ENCODE measurements at regions not wholly inside any gene's neighbourhood (a gene's known extent, or its start where the extent isn't known, plus 50 kb on each side); places are given as distances from the start of the nearest gene placed in this dataset.

DNA sequence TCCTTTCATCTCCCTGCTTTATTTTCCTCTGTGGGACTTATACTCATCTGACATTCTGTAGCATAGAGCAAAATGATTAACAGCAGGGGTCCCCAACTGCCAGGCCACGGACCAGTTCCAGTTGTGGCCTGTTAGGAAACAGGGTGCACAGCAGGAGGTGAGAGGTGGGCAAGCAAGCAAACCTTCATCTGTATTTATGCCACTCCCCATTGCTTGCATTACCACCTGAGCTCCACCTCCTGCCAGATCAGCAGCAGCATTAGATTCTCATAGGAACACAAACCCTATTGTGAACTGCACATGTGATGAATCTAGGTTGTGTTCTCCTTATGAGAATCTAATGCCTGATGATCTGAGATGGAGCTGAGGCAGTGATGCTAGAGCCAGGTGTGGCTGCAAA lies 130.5 kb upstream of the SLC24A3 start:
- Histone ChIP-seq H3K27ac (no peak overlapping the region), H3K4me2 (no peak overlapping the region), H3K36me3 (no peaks in the 10 kb centered on the region), H3K9me3 (no peaks in the 10 kb centered on the region; the same call in 1 of the 2 replicates), H3K4me3 (no peak overlapping the region), H3K27me3 (no peaks in the 10 kb centered on the region), H3K9ac (no peak overlapping the region), H4K20me1 (no peaks in the 10 kb centered on the region), H3K4me1 (no peaks in the 10 kb centered on the region)
- no peak for TF ChIP-seq Cebpa-rat (IDR thresholded peaks at IDR 0.05)

- Histone ChIP-seq H3K9me3 (peaks cover 4% of the 10 kb centered on the region; the same call in 1 of the 2 replicates), H4K20me1 (no peaks in the 10 kb centered on the region)
Observed at GRCh38 chr20:19083136-19083621, 129.3 kb upstream of the SLC24A3 start.

GRCh38 chr20:19090332-19090731 lies 122.1 kb upstream of the SLC24A3 start:
- no peaks in the 10 kb centered on the region for H3K36me3 ChIP-seq
- H3K27me3 ChIP-seq = no peaks in the 10 kb centered on the region
- no peak for TF ChIP-seq Cebpa-rat (IDR thresholded peaks at IDR 0.05)

More at GRCh38 chr20:19083136-19083621, 129.3 kb upstream of the SLC24A3 start:
- Histone ChIP-seq H3K36me3 (no peaks in the 10 kb centered on the region), H3K27me3 (no peaks in the 10 kb centered on the region), H3K4me3 (no peak overlapping the region), H3K9ac (no peak overlapping the region), H3K4me1 (no peaks in the 10 kb centered on the region), H3K4me2 (no peak overlapping the region), H3K27ac (no peak overlapping the region)
- no peak for TF ChIP-seq Cebpa-rat (IDR thresholded peaks at IDR 0.05)

GRCh38 chr20:19094959-19095541 lies 117.4 kb upstream of the SLC24A3 start:
- Histone ChIP-seq H3K27me3 (no peaks in the 10 kb centered on the region), H3K9ac (no peak overlapping the region), H3K4me2 (no peak overlapping the region), H4K20me1 (no peaks in the 10 kb centered on the region), H3K36me3 (no peaks in the 10 kb centered on the region), H3K4me3 (no peak overlapping the region), H3K4me1 (no peaks in the 10 kb centered on the region), H3K27ac (no peak overlapping the region), H3K9me3 (no peaks in the 10 kb centered on the region)
- TF ChIP-seq Cebpa-rat (IDR thresholded peaks at IDR 0.05) = no peak

More at GRCh38 chr20:19090332-19090731, 122.1 kb upstream of the SLC24A3 start:
- no peak overlapping the region for H3K4me3 ChIP-seq
- H3K4me2 ChIP-seq = no peak overlapping the region
- 0 out of 2 replicates have a peak, but pooled peaks cover 4% of the 10 kb centered on the region for H3K9me3 ChIP-seq
- H3K9ac ChIP-seq = no peak overlapping the region
- no peaks in the 10 kb centered on the region for H4K20me1 ChIP-seq
- no peaks in the 10 kb centered on the region for H3K4me1 ChIP-seq
- no peak overlapping the region for H3K27ac ChIP-seq

GRCh38 chr20:19095762-19096161 lies 116.7 kb upstream of the SLC24A3 start:
- H3K27me3 ChIP-seq = no peaks in the 10 kb centered on the region
- H3K4me3 ChIP-seq = no peak overlapping the region
- no peaks in the 10 kb centered on the region for H3K36me3 ChIP-seq
- no peaks in the 10 kb centered on the region for H3K9me3 ChIP-seq
- no peaks in the 10 kb centered on the region for H3K4me1 ChIP-seq
- no peaks in the 10 kb centered on the region for H4K20me1 ChIP-seq
- TF ChIP-seq Cebpa-rat (IDR thresholded peaks at IDR 0.05) = no peak
- no peak overlapping the region for H3K9ac ChIP-seq
- H3K27ac ChIP-seq = no peak overlapping the region
- no peak overlapping the region for H3K4me2 ChIP-seq

DNA sequence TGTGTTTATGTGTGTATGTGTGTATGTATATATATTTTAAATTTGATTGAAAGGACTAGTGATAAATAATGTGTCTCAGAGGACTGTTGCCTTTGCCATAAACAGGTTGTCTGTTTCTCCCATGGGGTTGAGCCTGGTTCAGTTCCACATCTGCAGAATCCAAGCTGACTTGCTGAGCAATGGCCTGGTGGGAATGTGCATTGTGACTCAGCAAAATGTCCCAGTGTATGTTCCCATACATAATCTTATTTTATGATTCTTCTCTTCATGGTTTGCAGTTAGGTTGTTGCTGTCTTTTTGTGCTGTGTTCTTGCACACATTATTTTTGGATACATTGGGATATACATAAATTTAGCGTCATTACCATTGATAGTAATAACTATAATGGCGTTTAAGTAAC lies 115.6 kb upstream of the SLC24A3 start:
- Histone ChIP-seq H3K9me3 (no peaks in the 10 kb centered on the region), H3K27me3 (no peaks in the 10 kb centered on the region), H4K20me1 (no peaks in the 10 kb centered on the region), H3K9ac (no peak overlapping the region), H3K4me1 (no peaks in the 10 kb centered on the region), H3K4me2 (no peak overlapping the region), H3K4me3 (no peak overlapping the region), H3K36me3 (no peaks in the 10 kb centered on the region), H3K27ac (no peak overlapping the region)
- TF ChIP-seq Cebpa-rat (IDR thresholded peaks at IDR 0.05) = no peak

- H3K4me1 ChIP-seq = no peaks in the 10 kb centered on the region
- no peak overlapping the region for H3K4me3 ChIP-seq
- no peak overlapping the region for H3K4me2 ChIP-seq
- no peak overlapping the region for H3K27ac ChIP-seq
- no peak for TF ChIP-seq Cebpa-rat (IDR thresholded peaks at IDR 0.05)
- H3K9me3 ChIP-seq = no peaks in the 10 kb centered on the region
- H3K36me3 ChIP-seq = no peaks in the 10 kb centered on the region
- no peaks in the 10 kb centered on the region for H3K27me3 ChIP-seq
- H3K9ac ChIP-seq = no peak overlapping the region
- H4K20me1 ChIP-seq = no peaks in the 10 kb centered on the region
Observed at GRCh38 chr20:19098117-19098516, 114.3 kb upstream of the SLC24A3 start.

DNA sequence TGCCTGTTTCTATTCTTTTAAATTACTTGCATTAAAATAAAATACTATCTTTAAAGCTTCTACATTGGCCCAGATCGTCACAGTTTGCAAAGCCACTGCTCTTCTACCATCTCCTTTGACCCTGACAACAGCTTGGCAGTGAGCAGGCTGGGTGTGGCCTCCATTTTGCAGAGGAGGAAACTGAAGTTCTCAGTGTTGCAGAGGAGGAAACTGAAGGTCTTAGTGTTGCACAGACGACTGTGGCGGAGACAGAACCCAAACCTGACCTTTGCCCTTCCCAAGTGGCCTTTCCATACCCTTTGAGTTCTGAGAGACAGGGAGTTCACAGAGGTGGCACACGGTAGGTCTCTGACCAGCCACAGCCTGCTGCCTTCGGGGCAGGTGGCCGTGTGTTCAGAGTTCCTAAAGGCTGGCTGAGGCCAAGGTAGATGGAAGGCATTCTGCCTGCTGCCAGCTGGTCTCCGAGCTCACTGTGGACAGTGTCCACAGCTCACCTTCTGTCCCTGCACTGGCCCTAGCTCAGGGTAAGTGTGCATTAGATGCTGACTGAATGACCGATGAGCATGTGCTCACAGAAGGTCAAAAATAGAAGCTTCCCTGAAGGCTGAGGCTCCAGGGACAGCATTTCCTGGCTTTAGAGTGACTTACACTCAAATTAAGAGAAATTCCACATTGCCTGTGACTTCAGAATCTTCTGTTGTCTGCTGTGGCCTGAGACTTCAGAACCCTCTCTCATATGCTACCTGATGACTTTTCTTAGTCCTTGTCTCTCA lies 113.5 kb upstream of the SLC24A3 start:
- H3K27me3 ChIP-seq = no peaks in the 10 kb centered on the region
- no peak overlapping the region for H3K9ac ChIP-seq
- TF ChIP-seq Cebpa-rat (IDR thresholded peaks at IDR 0.05) = no peak
- H3K4me1 ChIP-seq = no peaks in the 10 kb centered on the region
- H3K27ac ChIP-seq = no peak overlapping the region
- no peaks in the 10 kb centered on the region for H3K9me3 ChIP-seq
- no peak overlapping the region for H3K4me3 ChIP-seq
- no peaks in the 10 kb centered on the region for H3K36me3 ChIP-seq
- H3K4me2 ChIP-seq = no peak overlapping the region
- H4K20me1 ChIP-seq = no peaks in the 10 kb centered on the region

DNA sequence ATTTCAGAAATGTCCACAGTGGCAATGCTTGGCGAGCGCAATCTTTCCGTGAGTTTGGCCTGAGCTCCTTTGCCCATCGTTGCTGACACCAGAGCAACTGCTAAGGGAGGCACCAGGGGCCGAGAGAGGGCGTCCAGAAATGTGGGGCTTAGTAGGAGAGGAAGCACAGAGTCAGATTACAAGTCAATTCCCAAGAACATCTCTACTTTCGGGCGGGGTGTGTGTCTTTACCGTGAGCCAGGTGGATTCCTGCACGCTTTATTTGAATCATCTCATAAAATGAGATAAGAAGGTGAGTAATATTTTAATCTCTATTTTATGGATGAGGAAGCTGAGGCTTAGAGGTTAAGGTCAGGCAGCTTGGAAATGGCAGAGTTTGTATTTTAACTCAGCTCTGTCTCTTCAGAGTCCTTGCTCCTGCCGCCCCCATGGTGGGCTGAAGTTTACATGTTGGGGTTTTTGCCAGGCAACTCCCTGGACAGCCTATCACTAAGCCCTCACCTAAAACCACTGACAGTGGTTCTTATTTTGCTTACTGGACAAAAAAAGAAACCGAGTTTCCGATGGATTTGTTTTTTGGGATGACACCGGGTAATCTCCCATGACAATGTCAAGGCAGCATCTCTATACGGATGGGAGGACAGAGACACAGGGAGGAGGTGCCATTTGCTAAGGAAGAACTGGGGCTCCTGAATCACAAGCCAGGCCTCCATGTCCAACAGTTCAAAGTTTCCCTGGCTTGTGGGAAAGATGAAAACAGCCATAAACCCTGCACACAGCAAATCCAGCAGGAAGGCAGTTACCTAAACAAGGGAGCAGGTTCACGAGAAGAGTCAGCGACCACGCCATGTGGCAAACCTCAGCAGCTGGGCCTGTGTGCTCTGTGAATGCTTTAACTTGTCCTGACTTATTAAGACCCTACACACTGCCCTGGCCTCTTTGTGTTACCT lies 112.6 kb upstream of the SLC24A3 start:
- no peak overlapping the region for H3K4me2 ChIP-seq
- H3K4me1 ChIP-seq = no peaks in the 10 kb centered on the region
- no peak for TF ChIP-seq Cebpa-rat (IDR thresholded peaks at IDR 0.05)
- no peaks in the 10 kb centered on the region for H3K27me3 ChIP-seq
- no peak overlapping the region for H3K9ac ChIP-seq
- H3K36me3 ChIP-seq = no peaks in the 10 kb centered on the region
- no peak overlapping the region for H3K4me3 ChIP-seq
- H4K20me1 ChIP-seq = no peaks in the 10 kb centered on the region
- no peak overlapping the region for H3K27ac ChIP-seq
- H3K9me3 ChIP-seq = no peaks in the 10 kb centered on the region

Measured in BLaER1 (cell line).